Lower lobe of right lung (tissue), 2 donors: ENCODE measurements at regions not wholly inside any gene's neighbourhood (a gene's known extent, or its start where the extent isn't known, plus 50 kb on each side); places are given as distances from the start of the nearest gene placed in this dataset.

Source experiments
- ATAC-seq, 2 donors: fragments of 200-7000 bp; cut with Tn5 transposase; one replicate each; pipeline ENCODE4 v1.9.1; 2020 to 2022; ENCODE audit warnings: mild to moderate bottlenecking in 2 of 2, moderate library complexity in 2 of 2
- DNase-seq: peaks from one replicate; pipeline ENCODE4 v3.0.0-alpha.2; 2020
- H3K27ac ChIP-seq: fragments of 200-600 bp; one replicate; pipeline ENCODE4 v1.8.0; 2022
- H3K27me3 ChIP-seq: fragments of 200-600 bp; one replicate; pipeline ENCODE4 v1.8.0; 2022; ENCODE audit warnings: low read depth
- H3K36me3 ChIP-seq: fragments of 200-600 bp; one replicate; pipeline ENCODE4 v1.8.0; 2022; ENCODE audit warnings: mild to moderate bottlenecking
- H3K4me1 ChIP-seq: fragments of 200-600 bp; one replicate; pipeline ENCODE4 v1.8.0; 2022
- H3K4me3 ChIP-seq: fragments of 200-600 bp; one replicate; pipeline ENCODE4 v1.8.0; 2022; ENCODE audit warnings: mild to moderate bottlenecking
- H3K9me3 ChIP-seq: fragments of 200-600 bp; one replicate; pipeline ENCODE4 v1.8.0; 2022
- intact Hi-C: fragments of 100-400 bp; cut with DNase I; formaldehyde crosslinking; loops from one replicate; pipeline ENCODE4 v1.11.0; 2022
- TF ChIP-seq, protein P1 (sequence below): fragments of 200-600 bp; IDR thresholded peaks from one replicate; pipeline ENCODE4 v1.8.0; 2022; ENCODE audit warnings: antibody characterized with exemption, mild to moderate bottlenecking
- donor health status: DM: no; HTN: yes; CAD: no; lungs with severe emphysema.

GRCh38 chr10:117750616-117751015 lies 208.1 kb downstream of the EMX2 start:
- intact Hi-C loops = no loop called here
- no peak overlapping the region for H3K27ac ChIP-seq
- no peaks in the 10 kb centered on the region for H3K27me3 ChIP-seq

GRCh38 chr10:117751259-117751658 lies 208.7 kb downstream of the EMX2 start:
- no peak overlapping the region for H3K27ac ChIP-seq
- no peaks in the 10 kb centered on the region for H3K9me3 ChIP-seq
- no peak for ATAC-seq
- H3K27me3 ChIP-seq = no peaks in the 10 kb centered on the region
- no peaks in the 10 kb centered on the region for H3K4me1 ChIP-seq
- DNase-seq = no peak
- TF ChIP-seq, protein P1, sequence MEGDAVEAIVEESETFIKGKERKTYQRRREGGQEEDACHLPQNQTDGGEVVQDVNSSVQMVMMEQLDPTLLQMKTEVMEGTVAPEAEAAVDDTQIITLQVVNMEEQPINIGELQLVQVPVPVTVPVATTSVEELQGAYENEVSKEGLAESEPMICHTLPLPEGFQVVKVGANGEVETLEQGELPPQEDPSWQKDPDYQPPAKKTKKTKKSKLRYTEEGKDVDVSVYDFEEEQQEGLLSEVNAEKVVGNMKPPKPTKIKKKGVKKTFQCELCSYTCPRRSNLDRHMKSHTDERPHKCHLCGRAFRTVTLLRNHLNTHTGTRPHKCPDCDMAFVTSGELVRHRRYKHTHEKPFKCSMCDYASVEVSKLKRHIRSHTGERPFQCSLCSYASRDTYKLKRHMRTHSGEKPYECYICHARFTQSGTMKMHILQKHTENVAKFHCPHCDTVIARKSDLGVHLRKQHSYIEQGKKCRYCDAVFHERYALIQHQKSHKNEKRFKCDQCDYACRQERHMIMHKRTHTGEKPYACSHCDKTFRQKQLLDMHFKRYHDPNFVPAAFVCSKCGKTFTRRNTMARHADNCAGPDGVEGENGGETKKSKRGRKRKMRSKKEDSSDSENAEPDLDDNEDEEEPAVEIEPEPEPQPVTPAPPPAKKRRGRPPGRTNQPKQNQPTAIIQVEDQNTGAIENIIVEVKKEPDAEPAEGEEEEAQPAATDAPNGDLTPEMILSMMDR = no peak
- no peak overlapping the region for H3K4me3 ChIP-seq
- no peaks in the 10 kb centered on the region for H3K36me3 ChIP-seq
- intact Hi-C loops = no loop called here

More at GRCh38 chr10:117750616-117751015, 208.1 kb downstream of the EMX2 start:
- ATAC-seq (no peak), DNase-seq (no peak)
- H3K4me1 ChIP-seq = no peaks in the 10 kb centered on the region
- no peaks in the 10 kb centered on the region for H3K36me3 ChIP-seq
- no peaks in the 10 kb centered on the region for H3K9me3 ChIP-seq
- TF ChIP-seq, protein P1 = no peak
- no peak overlapping the region for H3K4me3 ChIP-seq

DNA sequence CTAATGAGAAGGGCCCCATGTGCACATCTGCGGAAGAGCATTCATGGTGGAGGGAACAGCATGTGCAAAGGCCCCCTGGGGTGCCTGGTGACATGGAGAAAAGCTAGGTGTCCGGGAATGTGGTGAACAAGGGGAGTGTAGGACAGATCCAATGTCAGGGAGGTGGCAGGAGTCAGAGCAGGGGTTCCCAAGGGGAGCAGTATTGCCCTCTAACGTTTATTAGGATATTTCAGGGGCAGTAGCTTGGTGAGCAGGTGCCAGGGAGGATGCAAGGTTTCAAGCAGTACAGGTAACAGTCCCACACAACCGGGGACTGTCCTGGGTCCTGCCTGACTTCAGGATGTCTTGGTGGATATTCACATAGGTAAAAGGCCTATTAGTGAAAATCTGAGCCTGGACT lies 209.6 kb downstream of the EMX2 start:
- ATAC-seq (no peak), DNase-seq (no peak)
- Histone ChIP-seq H3K9me3 (no peaks in the 10 kb centered on the region), H3K4me1 (no peaks in the 10 kb centered on the region), H3K36me3 (no peaks in the 10 kb centered on the region), H3K27ac (no peak overlapping the region), H3K4me3 (no peak overlapping the region), H3K27me3 (no peaks in the 10 kb centered on the region)
- intact Hi-C loops = no loop called here
- TF ChIP-seq, protein P1 = no peak

GRCh38 chr10:117754770-117755658 lies 212.5 kb downstream of the EMX2 start:
- DNase-seq (no peak), ATAC-seq (no peak)
- H3K4me1 ChIP-seq = no peaks in the 10 kb centered on the region
- H3K27me3 ChIP-seq = no peaks in the 10 kb centered on the region
- intact Hi-C loops = no loop called here
- H3K4me3 ChIP-seq = no peak overlapping the region
- no peak overlapping the region for H3K27ac ChIP-seq
- no peaks in the 10 kb centered on the region for H3K9me3 ChIP-seq
- TF ChIP-seq, protein P1 = no peak
- H3K36me3 ChIP-seq = no peaks in the 10 kb centered on the region

DNA sequence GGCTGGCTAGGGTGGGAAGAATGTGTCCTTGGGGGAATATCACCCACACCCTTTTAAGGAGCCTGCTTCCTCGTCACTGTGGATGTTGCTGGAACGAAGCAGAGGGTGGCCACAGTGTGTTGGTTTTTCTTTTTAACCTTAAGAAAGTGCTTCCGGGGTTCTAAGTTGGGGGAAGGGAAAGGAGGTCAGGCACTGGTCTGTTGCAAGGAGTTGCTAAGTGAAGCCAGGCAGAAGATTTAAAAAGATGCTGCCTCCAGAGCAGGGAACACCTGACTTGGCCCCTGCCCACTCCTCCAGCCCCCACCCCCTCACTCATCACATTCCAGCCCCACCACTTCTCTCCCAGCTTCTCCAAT lies 213.1 kb downstream of the EMX2 start:
- Histone ChIP-seq H3K9me3 (no peaks in the 10 kb centered on the region), H3K27ac (no peak overlapping the region), H3K27me3 (no peaks in the 10 kb centered on the region), H3K4me1 (no peaks in the 10 kb centered on the region), H3K36me3 (no peaks in the 10 kb centered on the region), H3K4me3 (no peak overlapping the region)
- intact Hi-C loops = no loop called here
- TF ChIP-seq, protein P1 = no peak
- ATAC-seq = no peak
- DNase-seq = no peak
